ENCODE measurements at regions not wholly inside any gene's neighbourhood (a gene's known extent, or its start where the extent isn't known, plus 50 kb on each side); places are given as distances from the start of the nearest gene placed in this dataset.

DNA sequence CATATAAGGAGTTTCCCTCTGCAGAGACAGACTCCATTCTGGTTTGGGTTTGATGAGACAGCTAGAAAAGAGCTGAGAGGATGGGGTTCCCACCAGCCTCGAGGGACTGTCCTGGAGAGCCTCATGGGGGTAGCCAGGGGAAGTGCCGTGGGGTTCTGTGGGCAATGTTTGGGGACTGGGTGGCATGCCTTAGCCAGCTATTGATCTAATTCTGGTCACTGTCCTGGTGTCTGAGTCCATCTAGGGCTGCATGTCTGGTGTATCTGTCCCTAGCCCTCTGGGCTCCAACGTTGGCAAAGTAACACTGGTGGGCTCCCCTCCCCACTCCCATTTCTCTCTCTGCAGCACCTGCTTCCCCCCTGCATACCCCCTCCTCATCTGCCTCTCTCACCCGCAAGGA lies 135.4 kb downstream of the SMIM20 start:
- no peak for TF ChIP-seq CTCF (IDR thresholded peaks at IDR 0.05)

DNA sequence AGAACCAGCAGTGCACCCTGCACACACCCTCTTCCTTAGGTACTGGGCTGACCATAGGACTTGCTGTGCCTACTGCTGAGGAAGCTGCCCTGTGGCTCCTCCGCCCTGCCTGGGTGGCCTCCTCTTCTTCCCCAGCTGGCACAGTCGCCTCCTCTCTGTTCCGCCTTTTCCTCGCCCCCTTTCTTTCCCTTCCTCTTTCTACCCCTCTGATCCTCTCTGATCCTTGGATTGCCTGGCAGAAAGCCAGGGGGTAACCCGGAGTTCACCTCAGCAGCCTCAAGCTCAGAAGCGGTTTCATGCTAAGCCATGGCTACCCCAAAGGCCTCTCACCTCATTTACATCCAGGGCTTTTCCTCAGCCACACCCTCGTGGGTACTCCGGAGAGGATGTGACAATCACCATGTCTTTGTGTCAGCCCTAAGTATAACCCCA lies 136.2 kb downstream of the SMIM20 start:
- TF ChIP-seq CTCF (IDR thresholded peaks at IDR 0.05): no peak

GRCh38 chr4:26050671-26051070 lies 136.7 kb downstream of the SMIM20 start:
- no peak for TF ChIP-seq CTCF (IDR thresholded peaks at IDR 0.05)

DNA sequence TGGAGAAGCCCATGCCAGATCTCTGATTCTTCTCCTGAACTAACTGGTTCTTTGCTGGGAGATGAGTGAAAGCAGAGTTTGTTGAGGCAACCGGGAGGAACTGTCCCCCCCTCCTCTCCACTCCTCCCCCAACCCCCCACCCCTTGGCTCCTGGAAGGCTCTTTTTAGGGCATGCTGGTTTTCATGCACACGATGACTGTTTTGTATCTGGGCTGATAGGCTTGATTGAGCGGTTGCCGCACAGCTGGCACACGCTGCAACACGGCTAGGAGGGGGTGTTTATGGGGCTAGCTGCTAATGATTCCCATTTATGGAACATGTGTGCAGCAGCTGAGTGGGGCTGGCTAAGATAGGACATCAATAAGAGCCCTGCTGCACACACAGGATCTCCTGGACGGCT lies 137.2 kb downstream of the SMIM20 start:
- TF ChIP-seq CTCF (IDR thresholded peaks at IDR 0.05): no peak

GRCh38 chr4:26052663-26053541 lies 138.9 kb downstream of the SMIM20 start:
- no peak for TF ChIP-seq CTCF (IDR thresholded peaks at IDR 0.05)

- TF ChIP-seq CTCF (IDR thresholded peaks at IDR 0.05): no peak
Observed at GRCh38 chr4:26053761-26054160, 139.7 kb downstream of the SMIM20 start.

DNA sequence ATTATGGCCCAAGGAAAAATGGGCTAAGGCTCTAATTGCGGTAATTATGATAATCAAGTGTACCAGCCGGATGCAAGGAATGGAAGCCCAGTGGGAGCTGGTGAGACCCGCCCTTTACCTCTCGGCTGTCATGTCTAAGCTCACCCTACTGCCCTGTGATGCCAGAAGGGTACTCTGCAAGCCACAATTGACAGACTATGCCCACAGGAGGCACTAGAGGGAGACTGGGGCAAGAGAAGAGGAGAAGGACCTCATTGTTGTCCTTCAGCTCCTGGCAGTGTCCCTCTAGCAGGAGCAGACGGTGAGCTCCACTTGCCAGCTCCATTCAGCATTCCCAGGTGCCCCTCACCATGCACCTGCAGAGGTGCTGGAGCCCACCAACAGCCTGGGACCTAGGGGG lies 141.8 kb downstream of the SMIM20 start:
- TF ChIP-seq CTCF (IDR thresholded peaks at IDR 0.05): no peak
